Osteoblast (primary cell): ENCODE measurements at regions not wholly inside any gene's neighbourhood (a gene's known extent, or its start where the extent isn't known, plus 50 kb on each side); places are given as distances from the start of the nearest gene placed in this dataset.

ENCODE experiments used
- DNase-seq: peaks from one replicate; pipeline ENCODE4 v3.0.0; 2011; ENCODE audit warnings: low spot score, mixed read lengths; ENCODE audit not compliant: insufficient read length; ENCODE audit errors: missing footprints
- H2AFZ ChIP-seq: 2 replicates; pipeline ENCODE4 v1.6.0; 2011; ENCODE audit warnings: mild to moderate bottlenecking, low read length
- H3K27ac ChIP-seq: 2 replicates; pipeline ENCODE4 v1.5.1; 2011; ENCODE audit warnings: mild to moderate bottlenecking, low read depth, low read length, moderate library complexity
- H3K27me3 ChIP-seq: 2 replicates; pipeline ENCODE4 v1.6.0; 2012; ENCODE audit warnings: mild to moderate bottlenecking, control low read depth, inconsistent platforms, low read length, moderate library complexity; ENCODE audit not compliant: insufficient read depth
- H3K36me3 ChIP-seq: 2 replicates; pipeline ENCODE4 v1.5.1; 2011; ENCODE audit warnings: mild to moderate bottlenecking, low read length, control low read depth, moderate library complexity; ENCODE audit not compliant: insufficient read depth
- H3K4me1 ChIP-seq: 2 replicates; pipeline ENCODE4 v1.5.1; 2011; ENCODE audit warnings: mild to moderate bottlenecking, low read length, control low read depth, moderate library complexity; ENCODE audit not compliant: insufficient read depth
- H3K4me2 ChIP-seq: 2 replicates; pipeline ENCODE4 v1.6.0; 2011; ENCODE audit warnings: mild to moderate bottlenecking, low read length; ENCODE audit not compliant: insufficient read depth
- H3K4me3 ChIP-seq: fragments of 200-600 bp; sonication (generic); 3 replicates; pipeline ENCODE4 v1.5.1; 2012; ENCODE audit warnings: mild to moderate bottlenecking, low read length, inconsistent platforms; ENCODE audit not compliant: insufficient read depth
- H3K79me2 ChIP-seq: 2 replicates; pipeline ENCODE4 v1.6.0; 2012; ENCODE audit warnings: mild to moderate bottlenecking, low read length, control low read depth, inconsistent platforms; ENCODE audit not compliant: insufficient read depth
- H3K9me3 ChIP-seq: 2 replicates; pipeline ENCODE4 v1.5.1; 2011; ENCODE audit warnings: low read depth, low read length, control low read depth
- H4K20me1 ChIP-seq: 2 replicates; pipeline ENCODE4 v1.6.0; 2012; ENCODE audit warnings: mild to moderate bottlenecking, low read length, control low read depth; ENCODE audit not compliant: insufficient read depth
- TF ChIP-seq, protein P1 (sequence below): IDR thresholded peaks from 2 replicates; pipeline ENCODE4 v1.5.1; 2011; ENCODE audit warnings: mild to moderate bottlenecking, low read depth, low read length, moderate library complexity; ENCODE audit errors: extremely low read depth

- Histone ChIP-seq H4K20me1 (no peaks in the 10 kb centered on the region), H3K4me3 (no peak overlapping the region), H3K4me1 (no peaks in the 10 kb centered on the region), H3K9me3 (peaks cover 2% of the 10 kb centered on the region), H2AFZ (no peak overlapping the region), H3K36me3 (no peaks in the 10 kb centered on the region), H3K4me2 (no peak overlapping the region), H3K27me3 (no peaks in the 10 kb centered on the region), H3K27ac (no peak overlapping the region), H3K79me2 (no peaks in the 10 kb centered on the region)
- DNase-seq: no peak
- TF ChIP-seq, protein P1, sequence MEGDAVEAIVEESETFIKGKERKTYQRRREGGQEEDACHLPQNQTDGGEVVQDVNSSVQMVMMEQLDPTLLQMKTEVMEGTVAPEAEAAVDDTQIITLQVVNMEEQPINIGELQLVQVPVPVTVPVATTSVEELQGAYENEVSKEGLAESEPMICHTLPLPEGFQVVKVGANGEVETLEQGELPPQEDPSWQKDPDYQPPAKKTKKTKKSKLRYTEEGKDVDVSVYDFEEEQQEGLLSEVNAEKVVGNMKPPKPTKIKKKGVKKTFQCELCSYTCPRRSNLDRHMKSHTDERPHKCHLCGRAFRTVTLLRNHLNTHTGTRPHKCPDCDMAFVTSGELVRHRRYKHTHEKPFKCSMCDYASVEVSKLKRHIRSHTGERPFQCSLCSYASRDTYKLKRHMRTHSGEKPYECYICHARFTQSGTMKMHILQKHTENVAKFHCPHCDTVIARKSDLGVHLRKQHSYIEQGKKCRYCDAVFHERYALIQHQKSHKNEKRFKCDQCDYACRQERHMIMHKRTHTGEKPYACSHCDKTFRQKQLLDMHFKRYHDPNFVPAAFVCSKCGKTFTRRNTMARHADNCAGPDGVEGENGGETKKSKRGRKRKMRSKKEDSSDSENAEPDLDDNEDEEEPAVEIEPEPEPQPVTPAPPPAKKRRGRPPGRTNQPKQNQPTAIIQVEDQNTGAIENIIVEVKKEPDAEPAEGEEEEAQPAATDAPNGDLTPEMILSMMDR: no peak
Measured at GRCh38 chr6:85986681-85987080, 344.0 kb upstream of the SYNCRIP start.

DNA sequence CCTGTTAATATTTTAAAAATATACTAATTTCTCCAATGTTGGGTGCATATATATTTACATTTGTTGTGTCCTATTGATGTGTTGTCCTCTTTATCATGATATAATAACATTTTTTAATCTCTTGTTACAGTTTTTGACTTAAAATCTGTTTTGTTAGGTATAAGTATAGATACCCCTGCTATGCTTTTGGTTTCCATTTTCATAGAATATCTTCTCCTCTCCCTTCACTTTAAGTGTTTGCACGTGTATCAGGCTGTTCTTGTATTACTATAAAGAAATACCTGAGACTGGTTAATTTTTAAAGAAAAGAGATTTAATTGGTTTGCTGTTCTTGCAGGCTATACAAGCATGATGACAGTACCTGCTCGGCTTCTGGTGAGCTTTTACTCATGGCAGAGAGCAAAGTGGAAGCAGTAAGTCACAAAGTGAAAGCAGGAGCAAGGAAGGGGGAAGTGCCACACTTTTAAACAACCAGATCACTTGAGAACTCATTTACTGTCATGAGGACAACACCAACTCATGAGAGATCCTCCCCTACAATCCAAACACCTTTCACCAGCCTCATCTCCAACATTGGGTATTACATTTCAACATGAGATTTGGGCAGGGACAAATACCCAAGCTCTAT, 340.5 kb upstream of the SYNCRIP start:
- TF ChIP-seq, protein P1: no peak
- Histone ChIP-seq H3K27ac (no peak overlapping the region), H4K20me1 (no peaks in the 10 kb centered on the region), H3K36me3 (no peaks in the 10 kb centered on the region), H3K4me1 (no peaks in the 10 kb centered on the region), H3K4me2 (no peak overlapping the region), H2AFZ (no peak overlapping the region), H3K4me3 (no peak overlapping the region), H3K9me3 (peaks cover 2% of the 10 kb centered on the region), H3K79me2 (no peaks in the 10 kb centered on the region), H3K27me3 (no peaks in the 10 kb centered on the region)
- DNase-seq: no peak

GRCh38 chr6:85977661-85978060, 335.0 kb upstream of the SYNCRIP start:
- TF ChIP-seq, protein P1: no peak
- Histone ChIP-seq H3K27ac (no peak overlapping the region), H3K4me3 (no peak overlapping the region), H3K79me2 (no peaks in the 10 kb centered on the region), H4K20me1 (no peaks in the 10 kb centered on the region), H2AFZ (no peak overlapping the region), H3K9me3 (no peaks in the 10 kb centered on the region), H3K4me1 (no peaks in the 10 kb centered on the region), H3K36me3 (no peaks in the 10 kb centered on the region), H3K4me2 (no peak overlapping the region), H3K27me3 (no peaks in the 10 kb centered on the region)
- DNase-seq: no peak

- Histone ChIP-seq H3K79me2 (no peaks in the 10 kb centered on the region), H2AFZ (no peak overlapping the region), H3K9me3 (no peaks in the 10 kb centered on the region), H3K4me1 (no peaks in the 10 kb centered on the region), H3K36me3 (no peaks in the 10 kb centered on the region), H3K4me2 (no peak overlapping the region), H3K27ac (no peak overlapping the region), H3K27me3 (no peaks in the 10 kb centered on the region), H4K20me1 (no peaks in the 10 kb centered on the region), H3K4me3 (no peak overlapping the region)
- TF ChIP-seq, protein P1: no peak
- no peak for DNase-seq
Measured at GRCh38 chr6:85975957-85976356, 333.3 kb upstream of the SYNCRIP start.
